Activated CD8-positive, alpha-beta memory T cell treated with anti-CD3 and anti-CD28 coated beads for 4 hours (primary cell): ENCODE measurements at regions not wholly inside any gene's neighbourhood (a gene's known extent, or its start where the extent isn't known, plus 50 kb on each side); places are given as distances from the start of the nearest gene placed in this dataset.
"Not testable (repeated sequence)": the region's sequence is repeated elsewhere in the genome, so short reads cannot be mapped to it uniquely, and the experiment has no call there.

Experiments used
- DNase-seq, 2 donors: peaks; one replicate each; pipeline ENCODE4 v3.0.0-alpha.2; 2020; ENCODE audit warnings: low read depth in 2 of 2

DNA sequence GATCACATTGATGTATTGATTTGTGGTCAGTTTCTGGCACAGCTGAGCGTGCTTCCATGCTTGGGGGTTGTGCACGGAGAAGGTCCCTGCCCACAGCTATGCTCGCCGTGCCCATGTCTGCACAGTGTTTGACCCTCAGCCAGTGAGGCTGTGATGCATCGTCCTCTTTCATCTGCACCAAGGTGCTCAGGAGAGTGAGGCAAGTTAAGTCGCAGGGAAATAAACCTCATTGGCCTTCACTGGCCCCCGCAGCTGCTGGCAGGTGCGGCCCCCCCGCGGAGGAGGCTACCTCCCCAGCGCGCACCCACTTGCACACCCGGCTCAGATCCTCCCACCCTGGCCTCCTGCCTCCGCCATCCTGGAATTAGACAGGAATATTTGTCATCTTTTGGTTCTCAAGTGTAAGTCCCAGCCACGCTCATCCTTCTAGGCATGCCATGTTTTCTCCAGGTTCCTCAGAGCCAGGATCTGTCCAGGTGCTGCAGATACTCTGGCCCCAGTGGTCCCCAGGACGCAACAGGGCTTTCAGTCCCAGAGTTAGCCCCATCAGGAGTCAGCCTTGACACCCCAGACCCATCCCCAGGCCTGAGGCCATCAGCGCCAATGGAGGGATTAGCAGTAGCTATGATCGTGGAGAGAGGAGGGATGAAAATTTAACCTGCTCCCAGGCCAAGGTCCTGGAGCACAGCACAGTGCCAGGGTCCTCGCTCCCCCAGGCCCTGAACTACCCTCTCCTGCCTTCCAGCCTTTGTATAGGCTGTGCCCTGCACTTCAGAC is 93.7 kb downstream of the OAT start:
- DNase-seq, result no peak

GRCh38 chr10:124324451-124324850 is 94.3 kb downstream of the OAT start:
- no peak for DNase-seq

DNA sequence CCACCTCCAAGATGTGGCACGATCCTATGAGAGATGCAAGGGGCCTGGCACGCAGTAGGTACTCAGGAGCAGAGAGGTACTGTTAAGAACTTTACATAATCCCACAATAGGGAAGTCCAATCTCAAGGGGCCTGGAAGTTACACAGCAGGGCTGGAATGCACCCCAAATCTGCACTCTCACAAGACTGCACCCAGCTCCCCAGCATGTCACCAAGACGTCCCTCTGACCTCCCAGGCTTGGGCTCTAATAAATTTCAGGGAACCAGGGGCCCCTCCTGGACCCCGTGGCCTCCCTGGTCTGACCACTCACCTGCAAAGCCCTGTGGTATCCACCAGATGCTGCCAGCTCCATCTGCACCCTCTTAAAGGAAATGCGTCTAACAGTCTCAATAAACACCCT is 94.9 kb downstream of the OAT start:
- DNase-seq, result no peak

DNA sequence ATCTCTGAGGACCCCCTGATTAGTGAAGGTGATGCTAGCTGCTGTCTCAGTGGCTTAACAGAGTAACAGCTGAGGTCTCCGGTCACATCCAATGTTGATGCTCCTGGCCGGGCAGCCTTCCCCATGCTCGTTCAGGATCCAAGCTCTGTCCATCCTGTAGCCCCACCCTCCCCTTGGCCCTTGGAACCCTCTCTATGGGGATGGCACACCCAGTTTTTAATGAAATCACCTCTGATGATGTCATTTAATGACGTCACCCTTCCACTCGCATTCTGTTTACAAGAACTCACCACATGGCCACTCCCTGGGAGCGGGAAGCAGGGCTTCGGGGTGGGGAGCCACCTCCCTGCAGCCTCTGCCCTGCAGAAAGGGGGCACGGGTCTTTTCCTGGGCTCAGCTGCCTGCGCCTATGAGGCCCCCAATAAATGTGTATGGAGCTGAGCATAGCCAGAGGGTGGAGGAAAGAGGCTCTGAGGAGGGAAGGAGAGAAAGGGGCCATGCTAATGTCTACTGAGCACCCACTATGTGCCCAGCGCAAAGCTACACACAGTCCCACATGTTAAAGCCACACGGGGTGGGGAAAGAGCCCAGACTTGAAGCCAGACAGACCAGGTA is 95.5 kb downstream of the OAT start:
- no peak for DNase-seq

DNA sequence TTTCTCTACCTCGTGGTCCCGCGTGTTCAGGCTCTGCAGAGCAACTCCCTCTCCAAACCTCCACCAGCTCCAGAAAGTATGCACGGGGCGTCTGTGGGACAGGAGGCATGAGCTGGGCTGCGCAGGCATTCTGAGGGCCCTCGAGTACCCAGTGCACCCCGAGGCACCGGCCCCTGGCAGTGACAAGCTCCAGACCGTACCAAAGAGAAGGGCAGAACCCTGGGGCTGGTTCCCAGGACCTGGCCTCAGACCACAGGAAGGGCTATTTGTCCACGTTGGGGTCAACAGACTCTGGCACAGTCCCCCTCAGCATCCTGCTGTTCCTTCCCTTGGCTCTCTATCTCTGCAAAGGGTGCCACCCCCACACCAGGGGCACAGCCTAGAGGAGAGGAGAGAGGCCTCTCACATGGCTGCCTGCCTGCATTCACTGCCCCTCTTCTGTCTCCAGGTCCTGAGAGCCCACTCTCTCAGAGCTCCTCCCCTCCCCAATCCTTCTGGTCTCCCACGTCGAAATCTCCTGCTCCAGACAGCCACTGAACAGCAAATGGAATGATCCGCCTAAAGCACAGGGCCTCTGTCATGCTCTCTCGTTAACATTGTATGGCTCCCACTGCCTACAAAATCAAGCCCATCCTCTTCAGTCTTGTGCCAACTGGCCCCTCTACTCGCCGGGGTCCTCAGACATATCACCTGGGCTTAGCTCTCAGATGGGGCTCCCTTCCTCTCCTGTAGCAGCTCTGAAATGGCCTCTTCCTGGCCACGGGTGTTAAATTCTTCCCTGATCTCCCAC is 96.3 kb downstream of the OAT start:
- no peak for DNase-seq

DNA sequence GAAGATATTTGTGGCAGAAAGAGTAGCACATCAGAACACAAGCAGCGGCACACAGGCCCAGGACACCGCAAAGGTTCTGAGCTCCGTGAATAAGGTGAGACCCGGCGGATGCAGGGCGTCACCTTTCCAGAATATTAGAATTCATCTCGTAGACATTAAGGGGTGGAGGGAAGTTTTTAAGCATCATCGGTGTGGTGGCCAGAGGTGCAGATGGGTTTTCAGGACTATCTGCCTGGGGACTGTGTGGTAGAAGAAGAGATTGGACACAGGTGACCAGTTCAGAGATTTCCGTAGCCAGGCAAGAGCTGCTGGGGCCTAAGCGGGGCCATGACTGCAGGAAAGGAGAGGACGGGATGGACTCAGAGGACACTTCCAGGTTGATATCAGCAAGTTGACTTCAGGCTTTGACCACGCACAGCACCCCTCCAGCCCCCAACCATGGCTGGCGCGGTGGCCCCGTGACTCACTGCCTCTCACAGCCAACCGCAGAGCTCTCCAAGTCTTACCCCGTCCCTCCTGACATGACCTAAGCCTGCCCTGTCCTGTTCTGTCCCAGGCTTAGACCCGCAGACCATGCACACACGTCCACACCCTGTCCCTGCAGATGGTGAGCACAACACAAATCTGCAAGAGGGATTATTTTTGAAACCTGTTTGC is 97.2 kb downstream of the OAT start:
- DNase-seq, result no peak

- DNase-seq, result no peak
Measured at GRCh38 chr10:124320778-124321432, 97.8 kb downstream of the OAT start.

DNA sequence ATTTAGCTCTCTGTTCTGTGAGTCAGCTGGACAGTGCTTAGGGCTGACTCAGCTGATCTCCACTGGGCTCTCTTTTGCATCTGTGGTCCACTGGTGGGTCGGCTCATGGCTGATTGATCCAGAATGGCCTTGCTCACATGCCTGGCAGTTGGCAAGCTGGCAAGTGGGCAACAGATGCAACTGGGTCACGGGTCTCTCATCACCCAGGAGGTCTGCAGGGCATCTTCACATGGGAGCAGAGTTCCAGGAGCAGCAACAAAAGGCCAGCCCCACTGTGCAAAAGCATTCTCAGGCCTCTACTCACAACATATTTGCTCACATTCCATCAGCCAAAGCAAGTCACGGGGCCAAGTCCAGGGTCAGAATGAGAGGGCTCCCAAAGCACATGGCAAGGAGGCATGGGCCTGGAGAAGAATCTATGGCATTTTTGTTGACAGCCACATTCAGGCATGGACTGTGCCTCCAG is 98.8 kb downstream of the OAT start:
- DNase-seq, result no peak

DNA sequence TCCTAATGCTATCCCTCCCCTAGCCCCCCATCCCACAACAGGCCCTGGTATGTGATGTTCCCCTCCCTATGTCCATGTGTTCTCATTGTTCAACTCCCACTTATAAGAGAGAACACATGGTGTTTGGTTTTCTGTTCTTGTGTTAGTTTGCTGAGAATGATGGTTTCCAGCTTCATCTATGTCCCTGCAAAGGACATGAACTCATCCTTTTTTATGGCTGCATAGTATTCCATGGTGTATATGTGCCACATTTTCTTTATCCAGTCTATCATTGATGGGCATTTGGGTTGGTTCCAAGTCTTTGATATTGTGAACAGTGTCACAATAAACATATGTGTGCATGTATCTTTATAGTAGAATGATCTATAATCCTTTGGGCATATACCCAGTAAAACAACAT is 99.2 kb downstream of the OAT start:
- not testable (repeated sequence) for DNase-seq

DNA sequence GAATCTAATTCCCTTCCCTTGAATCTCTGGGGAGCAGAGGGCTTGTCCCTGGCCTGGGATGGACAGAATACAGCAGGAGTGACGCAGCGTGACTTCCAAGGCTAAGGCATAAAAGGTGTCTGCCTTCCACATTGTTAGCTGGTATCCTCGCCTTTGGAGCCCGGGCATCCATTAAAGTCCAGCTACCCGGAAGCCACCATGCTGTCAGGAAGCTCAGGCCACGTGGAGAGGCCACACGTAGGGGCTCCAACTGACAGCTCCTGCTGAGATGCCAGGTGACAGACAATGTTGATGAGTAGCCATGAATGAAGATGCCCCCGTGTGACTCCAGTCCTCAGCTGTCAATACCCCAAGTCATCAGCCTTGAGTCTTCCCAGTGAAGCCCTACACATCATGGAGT is 99.9 kb downstream of the OAT start:
- DNase-seq, result no peak

DNA sequence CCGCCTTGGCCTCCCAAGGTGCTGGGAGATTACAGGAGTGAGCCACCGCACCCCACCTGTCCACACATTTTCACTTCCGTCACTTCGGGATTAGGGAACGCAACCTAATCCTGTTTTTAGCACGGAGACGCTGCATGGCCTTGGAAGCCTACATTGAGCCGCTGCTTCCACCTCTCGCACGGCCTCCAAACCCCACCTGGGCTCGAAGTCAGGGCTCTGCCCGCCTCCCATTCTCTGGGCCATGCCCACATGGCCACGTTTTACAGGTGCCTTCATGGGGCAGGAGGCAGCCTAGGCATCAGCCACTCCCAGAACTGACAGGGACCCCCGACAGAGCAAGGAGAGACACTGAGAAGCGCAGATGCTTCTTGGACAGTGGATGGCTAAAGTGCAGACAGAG is 100.6 kb downstream of the OAT start:
- no peak for DNase-seq

GRCh38 chr10:124316326-124316725 is 102.4 kb downstream of the OAT start:
- no peak for DNase-seq

GRCh38 chr10:124315591-124316270 is 103.0 kb downstream of the OAT start:
- DNase-seq, result no peak

DNA sequence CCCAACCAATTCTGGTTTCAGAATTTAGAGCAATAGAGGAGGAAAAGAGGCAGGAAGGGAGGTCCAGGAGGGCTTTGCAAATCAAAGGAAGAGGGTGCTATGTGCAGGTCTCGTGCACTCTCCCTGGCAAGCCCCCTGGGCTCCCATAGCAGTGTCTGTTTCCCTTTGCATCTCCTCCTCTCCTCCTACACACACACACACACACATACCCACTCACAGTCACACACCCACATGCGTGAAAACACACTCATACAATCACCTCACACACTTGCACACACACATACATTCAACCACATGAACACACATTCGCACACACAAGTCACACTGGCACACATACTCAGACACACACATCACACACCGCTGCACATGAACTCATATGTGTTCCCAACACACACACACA is 105.3 kb downstream of the OAT start:
- DNase-seq, result no peak

DNA sequence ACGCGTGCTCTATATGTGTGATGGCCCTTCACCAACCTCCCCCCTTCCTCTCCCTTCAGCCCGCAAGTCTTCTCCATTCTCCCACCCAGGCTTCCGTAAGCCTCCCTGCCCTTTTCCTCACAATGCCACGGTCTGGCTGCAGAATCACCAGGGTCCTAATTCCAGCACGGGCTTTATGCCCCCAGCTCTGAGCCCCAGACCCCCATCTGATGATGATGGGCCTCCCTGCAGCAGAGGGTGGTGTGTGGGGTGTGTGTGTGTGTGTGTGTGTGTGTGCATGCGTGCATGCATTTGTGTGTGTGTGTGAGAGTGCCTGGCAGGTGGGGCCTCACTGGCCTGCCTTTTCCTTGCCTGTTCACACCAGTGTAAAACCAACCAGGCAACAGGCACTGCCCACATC is 109.9 kb downstream of the OAT start:
- DNase-seq, result no peak

DNA sequence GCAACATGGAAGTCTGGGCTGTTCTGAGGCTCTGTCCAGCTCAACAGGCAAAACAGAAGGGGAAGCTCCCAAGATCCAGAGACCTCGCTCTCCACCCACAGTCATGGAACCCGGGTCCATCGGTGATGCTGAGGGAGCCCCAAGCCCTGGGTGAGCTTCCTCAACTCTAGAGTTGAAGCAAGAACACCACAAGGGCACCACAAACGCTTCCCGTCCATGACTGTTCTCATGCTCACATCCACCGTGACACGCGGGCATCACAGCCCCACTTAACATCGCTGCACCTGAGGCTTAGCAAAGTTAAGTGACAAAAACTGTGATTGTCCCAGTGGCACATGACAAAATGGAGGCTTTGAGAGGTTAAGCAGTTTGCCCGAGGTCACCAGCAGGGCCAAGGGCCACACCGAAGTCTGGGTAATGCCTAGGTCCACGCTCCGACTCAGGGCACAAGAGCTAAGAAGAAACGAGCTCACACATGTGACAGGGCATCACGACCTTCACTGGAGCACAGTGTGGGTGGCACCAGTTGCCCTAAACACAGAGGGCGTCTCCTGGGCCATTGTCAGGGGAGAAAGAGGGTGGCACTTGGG is 110.6 kb downstream of the OAT start:
- no peak for DNase-seq

DNA sequence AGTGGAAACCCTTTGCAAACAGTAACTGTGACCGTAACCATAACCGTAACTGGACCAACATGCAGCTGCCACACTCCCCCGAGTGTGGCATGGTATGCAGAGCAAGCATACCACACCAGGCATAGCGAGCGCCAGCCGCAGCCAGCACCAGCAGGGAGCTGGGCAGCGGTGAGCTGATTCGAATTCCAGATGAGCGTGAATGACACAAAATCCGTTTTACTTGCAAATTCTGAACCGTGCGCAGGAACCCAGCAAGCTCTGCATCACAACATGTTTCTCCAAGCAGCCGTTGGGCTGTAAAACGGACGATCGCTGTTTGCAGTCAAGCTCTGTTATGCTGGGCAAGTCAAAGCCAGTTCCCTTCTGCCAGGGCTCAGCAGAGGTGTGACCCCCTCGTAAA is 111.1 kb downstream of the OAT start:
- no peak for DNase-seq

DNA sequence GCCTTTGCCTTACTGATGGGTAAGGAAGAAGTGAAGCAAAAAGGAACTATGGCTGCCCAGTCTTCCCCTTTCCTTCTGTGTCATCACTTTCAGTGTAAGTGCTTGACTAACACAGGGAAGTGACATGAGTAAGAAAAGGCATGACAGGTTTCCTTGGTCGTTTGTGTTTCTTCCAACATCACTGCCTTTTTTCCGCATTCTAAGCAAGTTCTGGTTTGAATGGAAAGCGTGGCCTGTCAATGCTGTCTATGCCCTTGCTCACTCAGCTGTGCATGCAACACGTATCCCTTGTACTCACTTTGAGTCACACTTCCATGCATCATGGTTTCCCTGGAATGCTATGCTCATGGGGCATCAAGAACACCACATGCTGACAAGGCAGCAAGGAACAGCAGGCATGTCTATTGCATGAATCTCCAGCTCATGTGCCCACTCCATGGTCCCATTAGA is 111.8 kb downstream of the OAT start:
- no peak for DNase-seq

DNA sequence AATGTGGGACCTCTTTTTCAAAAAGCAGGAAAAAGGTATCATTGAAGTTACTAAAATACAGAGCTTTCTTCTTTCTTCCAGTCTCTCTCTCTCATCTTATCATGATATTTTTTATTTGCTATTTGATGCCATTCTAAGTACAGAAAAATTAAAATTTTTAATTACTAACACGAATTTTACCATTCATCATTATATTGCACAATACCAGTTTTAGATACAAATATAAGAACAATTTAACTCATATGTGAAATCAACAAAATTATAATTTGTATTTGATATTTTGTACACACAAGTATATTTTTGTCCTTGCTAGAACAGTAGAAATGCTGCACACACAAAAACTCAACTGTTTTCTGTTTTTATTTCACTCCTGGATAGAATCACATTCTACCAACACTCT is 112.2 kb downstream of the OAT start:
- DNase-seq, result no peak

GRCh38 chr10:124305984-124306383 is 112.7 kb downstream of the OAT start:
- no peak for DNase-seq

DNA sequence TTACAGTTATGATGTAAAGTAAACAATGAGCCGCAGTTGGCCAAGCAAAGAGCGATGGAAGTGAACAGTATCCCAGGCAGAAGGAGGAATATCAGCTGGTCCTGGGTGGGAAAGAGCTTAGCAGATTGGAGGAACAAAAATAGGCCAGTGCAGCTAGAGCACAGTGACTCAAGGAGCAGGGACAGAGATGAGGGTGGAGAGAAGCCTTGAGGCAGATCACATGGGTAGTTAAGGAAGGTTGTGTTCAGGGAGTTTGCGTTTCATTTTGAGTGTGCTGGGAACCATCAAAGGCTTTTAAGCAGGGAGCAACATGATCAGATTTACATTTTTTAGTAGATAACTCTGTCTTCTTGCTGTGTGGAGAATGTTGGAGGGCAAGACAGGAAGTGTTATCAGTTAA is 113.6 kb downstream of the OAT start:
- DNase-seq, result no peak
